Loucy (cell line): ENCODE measurements at regions not wholly inside any gene's neighbourhood (a gene's known extent, or its start where the extent isn't known, plus 50 kb on each side); places are given as distances from the start of the nearest gene placed in this dataset.

Experiments
- CTCF ChIP-seq: fragments of 200-600 bp; sonication (generic); conservative IDR thresholded peaks from 2 replicates; pipeline ENCODE4 v1.5.1; 2014; ENCODE audit warnings: mild to moderate bottlenecking, antibody characterized with exemption, low read length
- EZH2phosphoT487 ChIP-seq: fragments of 200-600 bp; IDR thresholded peaks from 2 replicates; pipeline ENCODE4 v1.6.1; 2018; ENCODE audit warnings: antibody characterized with exemption, mild to moderate bottlenecking, moderate library complexity, borderline replicate concordance

GRCh38 chr3:66904831-66905493, 93.1 kb upstream of the KBTBD8 start:
- TF ChIP-seq CTCF (no peak), EZH2phosphoT487 (no peak)
